GM18951 (cell line): ENCODE measurements at regions not wholly inside any gene's neighbourhood (a gene's known extent, or its start where the extent isn't known, plus 50 kb on each side); places are given as distances from the start of the nearest gene placed in this dataset.

Experiments used
- POLR2A ChIP-seq: IDR thresholded peaks from 4 replicates; pipeline ENCODE4 v1.6.1; 2011; ENCODE audit warnings: mild to moderate bottlenecking; ENCODE audit not compliant: insufficient read length, insufficient read depth; ENCODE audit errors: extremely low read depth
- in situ Hi-C: fragments of 300-500 bp; cut with MboI; formaldehyde crosslinking; loops from one replicate; pipeline ENCODE4 v1.12.0; 2022; ENCODE audit warnings: low sequenced_read_pairs, mixed read lengths, inconsistent platforms; ENCODE audit not compliant: unreplicated experiment

GRCh38 chr2:60251247-60251646 is 302.2 kb downstream of the BCL11A start:
- in situ Hi-C loops = no loop called here
- TF ChIP-seq POLR2A = no peak

- in situ Hi-C loops = no loop called here
- TF ChIP-seq POLR2A = no peak
Observed at GRCh38 chr2:60249879-60250278, 303.6 kb downstream of the BCL11A start.

GRCh38 chr2:60247471-60247870 is 306.0 kb downstream of the BCL11A start:
- TF ChIP-seq POLR2A = no peak
- in situ Hi-C loops = no loop called here

- in situ Hi-C loops = no loop called here
- TF ChIP-seq POLR2A = no peak
Observed at GRCh38 chr2:60246583-60246982, 306.9 kb downstream of the BCL11A start.

- in situ Hi-C loops = no loop called here
- no peak for TF ChIP-seq POLR2A
Observed at GRCh38 chr2:60234274-60234986, 319.0 kb downstream of the BCL11A start.

GRCh38 chr2:60230596-60230995 is 322.9 kb downstream of the BCL11A start:
- no peak for TF ChIP-seq POLR2A
- in situ Hi-C loops = no loop called here

- TF ChIP-seq POLR2A = no peak
- in situ Hi-C loops = no loop called here
Observed at GRCh38 chr2:60230037-60230436, 323.4 kb downstream of the BCL11A start.

GRCh38 chr2:60226943-60227342 is 326.5 kb downstream of the BCL11A start:
- in situ Hi-C loops = no loop called here
- no peak for TF ChIP-seq POLR2A

- in situ Hi-C loops = no loop called here
- no peak for TF ChIP-seq POLR2A
Observed at GRCh38 chr2:60226191-60226590, 327.3 kb downstream of the BCL11A start.

- in situ Hi-C loops = no loop called here
- TF ChIP-seq POLR2A = no peak
Observed at GRCh38 chr2:60223859-60224258, 329.6 kb downstream of the BCL11A start.

- no peak for TF ChIP-seq POLR2A
- in situ Hi-C loops = no loop called here
Observed at GRCh38 chr2:60221098-60221497, 332.4 kb downstream of the BCL11A start.

- in situ Hi-C loops = no loop called here
- no peak for TF ChIP-seq POLR2A
Observed at GRCh38 chr2:60219536-60219935, 333.9 kb downstream of the BCL11A start.

GRCh38 chr2:60216452-60216995 is 336.9 kb downstream of the BCL11A start:
- in situ Hi-C loops = no loop called here
- TF ChIP-seq POLR2A = no peak

- no peak for TF ChIP-seq POLR2A
- in situ Hi-C loops = no loop called here
Observed at GRCh38 chr2:60215386-60215901, 338.0 kb downstream of the BCL11A start.
